ENCODE measurements at regions not wholly inside any gene's neighbourhood (a gene's known extent, or its start where the extent isn't known, plus 50 kb on each side); places are given as distances from the start of the nearest gene placed in this dataset.

- no peaks in the 10 kb centered on the region for H3K9me3 ChIP-seq (ENCODE audit: low read depth)
- H3K4me2 ChIP-seq (ENCODE audit: unreplicated experiment), result no peak overlapping the region
- H3F3A ChIP-seq (ENCODE audit: insufficient read depth), result no peaks in the 10 kb centered on the region
- no peak overlapping the region for H3K27ac ChIP-seq
- H2AFZ ChIP-seq, result no peak overlapping the region
- no peak for DNase-seq
- in situ Hi-C loops (cut with MboI), result loop anchor here (10.0 kb wide), 1 partner anchor 269 kb away; no protein-coding TSS in a partner anchor
- no peak overlapping the region for H3K4me3 ChIP-seq
- TF ChIP-seq EZH2phosphoT487 (IDR thresholded peaks at IDR 0.05; ENCODE audit: insufficient read depth, low read depth) (no peak), EZH2 (IDR thresholded peaks at IDR 0.05; ENCODE audit: insufficient read depth, poor library complexity, severe bottlenecking) (no peak)
- no peaks in the 10 kb centered on the region for H3K27me3 ChIP-seq (replicated peaks; ENCODE audit: insufficient read depth)
- no peaks in the 10 kb centered on the region for H3K79me2 ChIP-seq (ENCODE audit: insufficient read depth)
- H3K36me3 ChIP-seq (ENCODE audit: low read depth), result no peaks in the 10 kb centered on the region
- H4K20me1 ChIP-seq (ENCODE audit: insufficient read depth), result no peaks in the 10 kb centered on the region
- no peak overlapping the region for H3K9ac ChIP-seq
- H3K4me1 ChIP-seq (ENCODE audit: insufficient read depth), result no peaks in the 10 kb centered on the region
- H3K9me2 ChIP-seq (ENCODE audit: insufficient read depth), result no peaks in the 10 kb centered on the region
Observed at GRCh38 chr11:103594283-103594682, 442.2 kb upstream of the DDI1 start.

GRCh38 chr11:103596315-103596714, 440.1 kb upstream of the DDI1 start:
- H3K79me2 ChIP-seq (ENCODE audit: insufficient read depth), result no peaks in the 10 kb centered on the region
- no peaks in the 10 kb centered on the region for H3K9me2 ChIP-seq (ENCODE audit: insufficient read depth)
- no peak overlapping the region for H3K27ac ChIP-seq
- H3K4me2 ChIP-seq (ENCODE audit: unreplicated experiment), result no peak overlapping the region
- no peak overlapping the region for H3K4me3 ChIP-seq
- H3K9me3 ChIP-seq (ENCODE audit: low read depth), result no peaks in the 10 kb centered on the region
- in situ Hi-C loops (cut with MboI), result loop anchor here (10.0 kb wide), 1 partner anchor 272 kb away; no protein-coding TSS in a partner anchor
- no peak overlapping the region for H2AFZ ChIP-seq
- H3K9ac ChIP-seq, result no peak overlapping the region
- H3K36me3 ChIP-seq (ENCODE audit: low read depth), result no peaks in the 10 kb centered on the region
- no peaks in the 10 kb centered on the region for H3K4me1 ChIP-seq (ENCODE audit: insufficient read depth)
- H3K27me3 ChIP-seq (replicated peaks; ENCODE audit: insufficient read depth), result no peaks in the 10 kb centered on the region
- WGBS, 2 experiments (ENCODE audit: low coverage in 1 of 2, low lambda C conversion rate in 2 of 2, missing lambda C conversion rate in 2 of 2), result 91 to 93% methylated on average over 3 of the region's 3 CpGs
- no peak for DNase-seq
- TF ChIP-seq EZH2phosphoT487 (IDR thresholded peaks at IDR 0.05; ENCODE audit: insufficient read depth, low read depth) (no peak), EZH2 (IDR thresholded peaks at IDR 0.05; ENCODE audit: insufficient read depth, poor library complexity, severe bottlenecking) (no peak)
- H4K20me1 ChIP-seq (ENCODE audit: insufficient read depth), result no peaks in the 10 kb centered on the region
- H3F3A ChIP-seq (ENCODE audit: insufficient read depth), result no peaks in the 10 kb centered on the region

- Histone ChIP-seq H3K4me2 (ENCODE audit: unreplicated experiment) (no peak overlapping the region), H3K9ac (no peak overlapping the region), H4K20me1 (ENCODE audit: insufficient read depth) (no peaks in the 10 kb centered on the region), H3K27me3 (replicated peaks; ENCODE audit: insufficient read depth) (no peaks in the 10 kb centered on the region), H3K4me1 (ENCODE audit: insufficient read depth) (no peaks in the 10 kb centered on the region), H3K36me3 (ENCODE audit: low read depth) (no peaks in the 10 kb centered on the region), H3K79me2 (ENCODE audit: insufficient read depth) (no peaks in the 10 kb centered on the region), H2AFZ (peak overlapping the region; percentile 2), H3F3A (ENCODE audit: insufficient read depth) (no peaks in the 10 kb centered on the region), H3K9me2 (ENCODE audit: insufficient read depth) (no peaks in the 10 kb centered on the region), H3K9me3 (ENCODE audit: low read depth) (no peaks in the 10 kb centered on the region), H3K27ac (no peak overlapping the region), H3K4me3 (no peak overlapping the region)
- in situ Hi-C loops (cut with MboI), result no loop called here
- TF ChIP-seq EZH2phosphoT487 (IDR thresholded peaks at IDR 0.05; ENCODE audit: insufficient read depth, low read depth) (no peak), EZH2 (IDR thresholded peaks at IDR 0.05; ENCODE audit: insufficient read depth, poor library complexity, severe bottlenecking) (no peak)
- DNase-seq, result peak; percentile 82
- 49 to 57% methylated on average over 3 of the region's 3 CpGs for WGBS, 2 experiments (ENCODE audit: low coverage in 1 of 2, low lambda C conversion rate in 2 of 2, missing lambda C conversion rate in 2 of 2)
Observed at GRCh38 chr11:103601225-103601846, 435.1 kb upstream of the DDI1 start.

GRCh38 chr11:103602840-103603239, 433.6 kb upstream of the DDI1 start:
- Histone ChIP-seq H3K4me1 (ENCODE audit: insufficient read depth) (no peaks in the 10 kb centered on the region), H3K27me3 (replicated peaks; ENCODE audit: insufficient read depth) (no peaks in the 10 kb centered on the region), H3K36me3 (ENCODE audit: low read depth) (no peaks in the 10 kb centered on the region), H3K9me2 (ENCODE audit: insufficient read depth) (no peaks in the 10 kb centered on the region), H4K20me1 (ENCODE audit: insufficient read depth) (no peaks in the 10 kb centered on the region), H3K4me2 (ENCODE audit: unreplicated experiment) (no peak overlapping the region), H3F3A (ENCODE audit: insufficient read depth) (no peaks in the 10 kb centered on the region), H3K27ac (no peak overlapping the region), H3K4me3 (no peak overlapping the region), H3K9ac (no peak overlapping the region), H2AFZ (peak overlapping the region; percentile 38; the same call in 1 of the 2 replicates), H3K9me3 (ENCODE audit: low read depth) (no peaks in the 10 kb centered on the region), H3K79me2 (ENCODE audit: insufficient read depth) (no peaks in the 10 kb centered on the region)
- in situ Hi-C loops (cut with MboI), result no loop called here
- no peak for TF ChIP-seq EZH2phosphoT487 (IDR thresholded peaks at IDR 0.05; ENCODE audit: insufficient read depth, low read depth)
- TF ChIP-seq EZH2 (IDR thresholded peaks at IDR 0.05; ENCODE audit: insufficient read depth, poor library complexity, severe bottlenecking), result no peak
- DNase-seq, result no peak

GRCh38 chr11:103604310-103604709, 432.1 kb upstream of the DDI1 start:
- H2AFZ ChIP-seq, result no peak overlapping the region
- no peaks in the 10 kb centered on the region for H3K79me2 ChIP-seq (ENCODE audit: insufficient read depth)
- no peak overlapping the region for H3K9ac ChIP-seq
- in situ Hi-C loops (cut with MboI), result no loop called here
- H3K36me3 ChIP-seq (ENCODE audit: low read depth), result no peaks in the 10 kb centered on the region
- H3K27ac ChIP-seq, result no peak overlapping the region
- TF ChIP-seq EZH2 (IDR thresholded peaks at IDR 0.05; ENCODE audit: insufficient read depth, poor library complexity, severe bottlenecking) (no peak), EZH2phosphoT487 (IDR thresholded peaks at IDR 0.05; ENCODE audit: insufficient read depth, low read depth) (no peak)
- no peaks in the 10 kb centered on the region for H3K9me2 ChIP-seq (ENCODE audit: insufficient read depth)
- no peaks in the 10 kb centered on the region for H3K9me3 ChIP-seq (ENCODE audit: low read depth)
- peaks cover 14% of the 10 kb centered on the region for H3F3A ChIP-seq (ENCODE audit: insufficient read depth)
- no peak for DNase-seq
- no peak overlapping the region for H3K4me3 ChIP-seq
- no peak overlapping the region for H3K4me2 ChIP-seq (ENCODE audit: unreplicated experiment)
- 64 to 65% methylated on average over 2 of the region's 2 CpGs for WGBS, 2 experiments (ENCODE audit: low coverage in 1 of 2, low lambda C conversion rate in 2 of 2, missing lambda C conversion rate in 2 of 2)
- H4K20me1 ChIP-seq (ENCODE audit: insufficient read depth), result no peaks in the 10 kb centered on the region
- H3K4me1 ChIP-seq (ENCODE audit: insufficient read depth), result peaks cover 13% of the 10 kb centered on the region
- H3K27me3 ChIP-seq (replicated peaks; ENCODE audit: insufficient read depth), result no peaks in the 10 kb centered on the region

Measured in GM23248 (cell line).